ENCODE measurements at regions not wholly inside any gene's neighbourhood (a gene's known extent, or its start where the extent isn't known, plus 50 kb on each side); places are given as distances from the start of the nearest gene placed in this dataset.

DNA sequence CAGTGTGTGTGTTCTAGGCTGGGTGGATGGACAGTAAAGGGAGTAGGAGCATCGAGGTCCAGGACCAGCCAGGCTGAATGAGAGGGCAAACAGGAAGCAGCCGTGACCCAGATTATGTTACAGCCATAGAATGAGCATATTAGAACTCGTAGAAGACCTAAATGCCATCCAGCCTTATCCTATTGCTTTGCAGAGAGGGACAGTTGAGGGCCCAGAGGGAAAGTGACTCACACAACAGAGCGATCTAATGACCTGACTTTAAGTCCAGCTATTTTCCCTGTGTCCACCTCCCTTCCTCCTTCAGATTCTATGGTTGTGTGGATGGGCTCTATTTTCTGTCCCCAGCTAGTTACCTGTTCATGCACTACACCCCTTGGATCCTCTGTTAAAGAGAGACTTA is 634.1 kb upstream of the TBL1XR1 start:
- intact Hi-C loops (cut with micrococcal nuclease; ENCODE audit: unreplicated experiment), result no loop called here
- H3K9me3 ChIP-seq (ENCODE audit: low read length), result no peaks in the 10 kb centered on the region
- no peak overlapping the region for H3K9ac ChIP-seq (ENCODE audit: insufficient read depth, low read depth, low read length)
- no peak overlapping the region for H3K4me3 ChIP-seq (replicated peaks in 1 of 3; ENCODE audit: insufficient read depth in 1 of 3, low read depth in 2 of 3, low read length in 3 of 3)
- no peak overlapping the region for H2AFZ ChIP-seq (ENCODE audit: low read length)
- FAIRE-seq (no peak), DNase-seq (ENCODE audit: low spot score) (no peak), ATAC-seq (no peak)
- WGBS (ENCODE audit: low lambda C conversion rate), result 85% methylated on average over 4 of the region's 4 CpGs
- in situ Hi-C loops (cut with HindIII; ENCODE audit: extremely low pct_ligation_motif_present, low pct_unique_long_range_greater_than_20kb), result no loop called here
- no peaks in the 10 kb centered on the region for H3K79me2 ChIP-seq (ENCODE audit: insufficient read depth, low read length)
- TF ChIP-seq, protein P1, sequence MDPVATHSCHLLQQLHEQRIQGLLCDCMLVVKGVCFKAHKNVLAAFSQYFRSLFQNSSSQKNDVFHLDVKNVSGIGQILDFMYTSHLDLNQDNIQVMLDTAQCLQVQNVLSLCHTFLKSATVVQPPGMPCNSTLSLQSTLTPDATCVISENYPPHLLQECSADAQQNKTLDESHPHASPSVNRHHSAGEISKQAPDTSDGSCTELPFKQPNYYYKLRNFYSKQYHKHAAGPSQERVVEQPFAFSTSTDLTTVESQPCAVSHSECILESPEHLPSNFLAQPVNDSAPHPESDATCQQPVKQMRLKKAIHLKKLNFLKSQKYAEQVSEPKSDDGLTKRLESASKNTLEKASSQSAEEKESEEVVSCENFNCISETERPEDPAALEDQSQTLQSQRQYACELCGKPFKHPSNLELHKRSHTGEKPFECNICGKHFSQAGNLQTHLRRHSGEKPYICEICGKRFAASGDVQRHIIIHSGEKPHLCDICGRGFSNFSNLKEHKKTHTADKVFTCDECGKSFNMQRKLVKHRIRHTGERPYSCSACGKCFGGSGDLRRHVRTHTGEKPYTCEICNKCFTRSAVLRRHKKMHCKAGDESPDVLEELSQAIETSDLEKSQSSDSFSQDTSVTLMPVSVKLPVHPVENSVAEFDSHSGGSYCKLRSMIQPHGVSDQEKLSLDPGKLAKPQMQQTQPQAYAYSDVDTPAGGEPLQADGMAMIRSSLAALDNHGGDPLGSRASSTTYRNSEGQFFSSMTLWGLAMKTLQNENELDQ (CRISPR knock-in tag; IDR thresholded peaks at IDR 0.05; ENCODE audit: borderline replicate concordance), result no peak
- TF ChIP-seq FOXA1 (IDR thresholded peaks at IDR 0.05), result no peak
- TF ChIP-seq FOXA1 (CRISPR knock-in tag; IDR thresholded peaks at IDR 0.05), result no peak
- no peak for TF ChIP-seq MZF1 (CRISPR knock-in tag; IDR thresholded peaks at IDR 0.05; ENCODE audit: borderline replicate concordance)
- no peak for TF ChIP-seq SYNCRIP (IDR thresholded peaks at IDR 0.05; ENCODE audit: insufficient read depth, low read depth, low read length)
- TF ChIP-seq, protein P2, sequence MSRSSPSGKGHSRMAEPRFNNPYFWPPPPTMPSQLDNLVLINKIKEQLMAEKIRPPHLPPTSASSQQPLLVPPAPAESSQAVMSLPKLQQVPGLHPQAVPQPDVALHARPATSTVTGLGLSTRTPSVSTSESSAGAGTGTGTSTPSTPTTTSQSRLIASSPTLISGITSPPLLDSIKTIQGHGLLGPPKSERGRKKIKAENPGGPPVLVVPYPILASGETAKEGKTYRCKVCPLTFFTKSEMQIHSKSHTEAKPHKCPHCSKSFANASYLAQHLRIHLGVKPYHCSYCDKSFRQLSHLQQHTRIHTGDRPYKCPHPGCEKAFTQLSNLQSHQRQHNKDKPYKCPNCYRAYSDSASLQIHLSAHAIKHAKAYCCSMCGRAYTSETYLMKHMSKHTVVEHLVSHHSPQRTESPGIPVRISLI (CRISPR knock-in tag; IDR thresholded peaks at IDR 0.05; ENCODE audit: borderline replicate concordance), result no peak
- TF ChIP-seq ELF4 (CRISPR knock-in tag; IDR thresholded peaks at IDR 0.05; ENCODE audit: borderline replicate concordance), result no peak
- no peak for TF ChIP-seq KDM5B (CRISPR knock-in tag; IDR thresholded peaks at IDR 0.05; ENCODE audit: borderline replicate concordance)
- no peak for TF ChIP-seq SETDB1 (CRISPR knock-in tag; IDR thresholded peaks at IDR 0.05; ENCODE audit: borderline replicate concordance)
- no peak for TF ChIP-seq EED (CRISPR knock-in tag; IDR thresholded peaks at IDR 0.05)
- TF ChIP-seq, protein P3, sequence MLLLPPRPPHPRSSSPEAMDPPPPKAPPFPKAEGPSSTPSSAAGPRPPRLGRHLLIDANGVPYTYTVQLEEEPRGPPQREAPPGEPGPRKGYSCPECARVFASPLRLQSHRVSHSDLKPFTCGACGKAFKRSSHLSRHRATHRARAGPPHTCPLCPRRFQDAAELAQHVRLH (CRISPR knock-in tag; IDR thresholded peaks at IDR 0.05; ENCODE audit: borderline replicate concordance, low read depth), result no peak
- TF ChIP-seq RFXAP (CRISPR knock-in tag; IDR thresholded peaks at IDR 0.05; ENCODE audit: borderline replicate concordance), result no peak
- no peak for TF ChIP-seq FOXK2 (IDR thresholded peaks at IDR 0.05)
- no peak for TF ChIP-seq ZNF792 (CRISPR knock-in tag; IDR thresholded peaks at IDR 0.05)
- no peak for TF ChIP-seq SP4 (CRISPR knock-in tag; IDR thresholded peaks at IDR 0.05)
- TF ChIP-seq, protein P4, sequence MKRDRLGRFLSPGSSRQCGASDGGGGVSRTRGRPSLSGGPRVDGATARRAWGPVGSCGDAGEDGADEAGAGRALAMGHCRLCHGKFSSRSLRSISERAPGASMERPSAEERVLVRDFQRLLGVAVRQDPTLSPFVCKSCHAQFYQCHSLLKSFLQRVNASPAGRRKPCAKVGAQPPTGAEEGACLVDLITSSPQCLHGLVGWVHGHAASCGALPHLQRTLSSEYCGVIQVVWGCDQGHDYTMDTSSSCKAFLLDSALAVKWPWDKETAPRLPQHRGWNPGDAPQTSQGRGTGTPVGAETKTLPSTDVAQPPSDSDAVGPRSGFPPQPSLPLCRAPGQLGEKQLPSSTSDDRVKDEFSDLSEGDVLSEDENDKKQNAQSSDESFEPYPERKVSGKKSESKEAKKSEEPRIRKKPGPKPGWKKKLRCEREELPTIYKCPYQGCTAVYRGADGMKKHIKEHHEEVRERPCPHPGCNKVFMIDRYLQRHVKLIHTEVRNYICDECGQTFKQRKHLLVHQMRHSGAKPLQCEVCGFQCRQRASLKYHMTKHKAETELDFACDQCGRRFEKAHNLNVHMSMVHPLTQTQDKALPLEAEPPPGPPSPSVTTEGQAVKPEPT (CRISPR knock-in tag; IDR thresholded peaks at IDR 0.05; ENCODE audit: low read depth), result no peak
- peaks cover 45% of the 10 kb centered on the region for H3K4me1 ChIP-seq (ENCODE audit: insufficient read depth, low read length)
- POLR2A ChIA-PET, result no interaction called here
- H3K4me2 ChIP-seq (ENCODE audit: low read depth, low read length), result no peak overlapping the region
- CTCF ChIA-PET (ENCODE audit: low intra/inter-chr PET ratio, low total read pairs), result no interaction called here
- no peak overlapping the region for H3K27ac ChIP-seq (ENCODE audit: extremely low read length, insufficient read depth, low read length)
- no peaks in the 10 kb centered on the region for H4K20me1 ChIP-seq (ENCODE audit: insufficient read depth, low read length)
- BruUV-seq (replicated peaks), result no TSS peak
- no peaks in the 10 kb centered on the region for H3K36me3 ChIP-seq (replicated peaks in 1 of 2; ENCODE audit: control insufficient read depth in 1 of 2, insufficient read depth in 2 of 2, low read length in 2 of 2)
- no peaks in the 10 kb centered on the region for H3K27me3 ChIP-seq (ENCODE audit: control insufficient read depth in 1 of 2, insufficient read depth in 2 of 2, low read length in 2 of 2)
